K562 (cell line): ENCODE measurements at regions not wholly inside any gene's neighbourhood (a gene's known extent, or its start where the extent isn't known, plus 50 kb on each side); places are given as distances from the start of the nearest gene placed in this dataset.

ENCODE experiments used
- CBX2 ChIP-seq: fragments of 200-600 bp; sonication (generic); IDR thresholded peaks from one replicate; pipeline ENCODE4 v1.6.1; 2012; ENCODE audit warnings: mild to moderate bottlenecking, low read length, inconsistent platforms; ENCODE audit not compliant: insufficient read depth, poor library complexity, severe bottlenecking
- CBX5 ChIP-seq: IDR thresholded peaks from 2 replicates; pipeline ENCODE4 v1.6.1; 2014; ENCODE audit warnings: low read depth, borderline replicate concordance
- DNMT1 ChIP-seq: fragments of 450-650 bp; IDR thresholded peaks from 2 replicates; pipeline ENCODE4 v1.6.1; 2016; ENCODE audit warnings: antibody characterized with exemption, mild to moderate bottlenecking
- GATAD2B ChIP-seq: fragments of 450-650 bp; IDR thresholded peaks from 2 replicates; pipeline ENCODE4 v1.6.1; 2017; ENCODE audit warnings: mild to moderate bottlenecking, borderline replicate concordance
- MCM3 ChIP-seq: fragments of 450-650 bp; IDR thresholded peaks from 2 replicates; pipeline ENCODE4 v1.6.1; 2016
- NR3C1 ChIP-seq: sonication (generic); formaldehyde crosslinking; IDR thresholded peaks from 2 replicates; pipeline ENCODE4 v1.8.1; 2022; ENCODE audit warnings: missing genetic modification reagents
- PHB2 ChIP-seq: fragments of 450-650 bp; IDR thresholded peaks from 2 replicates; pipeline ENCODE4 v1.6.1; 2017; ENCODE audit warnings: low read depth
- RBFOX2 ChIP-seq: fragments of 200-400 bp; formaldehyde crosslinking; IDR thresholded peaks from 2 replicates; pipeline ENCODE4 v1.6.1; 2017; ENCODE audit warnings: low read depth, mild to moderate bottlenecking, low read length, moderate library complexity
- SMARCE1 ChIP-seq: fragments of 450-650 bp; IDR thresholded peaks from 2 replicates; pipeline ENCODE4 v1.7.1; 2016; ENCODE audit warnings: mild to moderate bottlenecking
- SP1 ChIP-seq: sonication (generic); formaldehyde crosslinking; IDR thresholded peaks from 2 replicates; pipeline ENCODE4 v1.8.1; 2022; ENCODE audit warnings: mild to moderate bottlenecking, missing genetic modification reagents
- TCF7L2 ChIP-seq: fragments of 150-350 bp; IDR thresholded peaks from 2 replicates; pipeline ENCODE4 v1.6.1; 2016; ENCODE audit warnings: low read depth, mild to moderate bottlenecking, low read length, moderate library complexity
- XRCC5 ChIP-seq: fragments of 200-400 bp; formaldehyde crosslinking; IDR thresholded peaks from 2 replicates; pipeline ENCODE4 v1.6.1; 2017; ENCODE audit warnings: low read depth, mild to moderate bottlenecking, low read length
- YBX1 ChIP-seq: fragments of 450-650 bp; IDR thresholded peaks from 2 replicates; pipeline ENCODE4 v1.7.1; 2016; ENCODE audit warnings: mild to moderate bottlenecking
- ZC3H8 ChIP-seq: fragments of 450-650 bp; IDR thresholded peaks from 2 replicates; pipeline ENCODE4 v1.6.1; 2017
- ZKSCAN3 ChIP-seq: fragments of 250-450 bp; sonication (Bioruptor Pico); IDR thresholded peaks from 2 replicates; pipeline ENCODE4 v1.4.0; 2020
- ZNF239 ChIP-seq: fragments of 250-450 bp; sonication (Bioruptor Pico); IDR thresholded peaks from 2 replicates; pipeline ENCODE4 v1.4.0; 2020; ENCODE audit warnings: mild to moderate bottlenecking
- ZNF384 ChIP-seq: IDR thresholded peaks from 2 replicates; pipeline ENCODE4 v1.6.1; 2012; ENCODE audit warnings: low read depth, low read length, improper control_type of control experiment
- ZNF695 ChIP-seq: fragments of 450-650 bp; formaldehyde crosslinking; IDR thresholded peaks from 2 replicates; pipeline ENCODE4 v1.4.0; 2020; ENCODE audit warnings: mild to moderate bottlenecking, moderate library complexity
- ZNF75A ChIP-seq: fragments of 450-650 bp; formaldehyde crosslinking; IDR thresholded peaks from 2 replicates; pipeline ENCODE4 v1.4.0; 2020; ENCODE audit warnings: mild to moderate bottlenecking
- TF ChIP-seq, protein P1 (sequence below): IDR thresholded peaks from 3 replicates; pipeline ENCODE4 v1.6.1; 2011; ENCODE audit warnings: borderline replicate concordance, mild to moderate bottlenecking, moderate library complexity; ENCODE audit not compliant: insufficient read length; ENCODE audit errors: extremely low read depth
- TF ChIP-seq, protein P2 (sequence below): fragments of 450-650 bp; formaldehyde crosslinking; IDR thresholded peaks from 2 replicates; pipeline ENCODE4 v1.4.0; 2022; ENCODE audit warnings: missing genetic modification characterization
- TF ChIP-seq, protein P3 (sequence below): fragments of 250-450 bp; sonication (Bioruptor Pico); IDR thresholded peaks from 2 replicates; pipeline ENCODE4 v1.5.0; 2021; ENCODE audit warnings: mild to moderate bottlenecking, borderline replicate concordance
- TF ChIP-seq, protein P4 (sequence below): fragments of 450-650 bp; IDR thresholded peaks from 2 replicates; pipeline ENCODE4 v1.6.1; 2016; ENCODE audit warnings: low read depth, mild to moderate bottlenecking, moderate library complexity

DNA sequence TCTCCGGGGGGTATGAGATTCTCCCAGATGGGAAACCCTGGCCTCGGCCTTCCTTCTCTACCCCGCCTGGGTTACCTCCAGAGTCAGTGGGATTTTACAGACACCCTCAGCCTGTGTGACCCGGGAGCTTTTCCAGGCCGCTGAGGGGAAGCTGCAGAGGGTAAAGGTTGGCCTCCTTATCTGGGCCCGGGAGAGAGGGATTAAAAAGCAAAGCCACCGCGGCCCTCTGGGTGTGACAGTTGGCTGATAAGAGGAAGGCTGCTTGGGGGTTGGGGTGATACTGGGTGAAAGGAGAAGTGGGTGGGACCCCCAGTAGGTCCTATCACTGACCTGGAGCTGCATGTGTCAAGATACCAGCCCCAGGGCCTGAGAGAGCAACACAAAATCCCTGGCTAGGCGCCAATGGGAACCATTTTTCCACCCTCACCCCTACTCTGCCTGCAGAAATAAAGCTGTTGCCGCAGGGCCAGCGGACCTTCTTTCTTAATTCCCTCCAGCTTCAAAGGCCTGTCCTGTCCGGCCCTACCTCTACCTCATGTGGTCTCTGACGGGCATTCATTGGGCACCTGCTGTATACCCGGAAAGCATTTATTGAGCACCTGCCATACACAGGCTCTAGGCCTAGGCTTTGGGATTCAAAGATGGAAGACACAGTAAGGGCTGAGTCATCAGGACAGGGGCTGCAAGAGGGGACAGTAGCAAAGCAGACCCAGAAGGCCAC lies 77.6 kb upstream of the GSE1 start (continued):
- TF ChIP-seq, protein P1, sequence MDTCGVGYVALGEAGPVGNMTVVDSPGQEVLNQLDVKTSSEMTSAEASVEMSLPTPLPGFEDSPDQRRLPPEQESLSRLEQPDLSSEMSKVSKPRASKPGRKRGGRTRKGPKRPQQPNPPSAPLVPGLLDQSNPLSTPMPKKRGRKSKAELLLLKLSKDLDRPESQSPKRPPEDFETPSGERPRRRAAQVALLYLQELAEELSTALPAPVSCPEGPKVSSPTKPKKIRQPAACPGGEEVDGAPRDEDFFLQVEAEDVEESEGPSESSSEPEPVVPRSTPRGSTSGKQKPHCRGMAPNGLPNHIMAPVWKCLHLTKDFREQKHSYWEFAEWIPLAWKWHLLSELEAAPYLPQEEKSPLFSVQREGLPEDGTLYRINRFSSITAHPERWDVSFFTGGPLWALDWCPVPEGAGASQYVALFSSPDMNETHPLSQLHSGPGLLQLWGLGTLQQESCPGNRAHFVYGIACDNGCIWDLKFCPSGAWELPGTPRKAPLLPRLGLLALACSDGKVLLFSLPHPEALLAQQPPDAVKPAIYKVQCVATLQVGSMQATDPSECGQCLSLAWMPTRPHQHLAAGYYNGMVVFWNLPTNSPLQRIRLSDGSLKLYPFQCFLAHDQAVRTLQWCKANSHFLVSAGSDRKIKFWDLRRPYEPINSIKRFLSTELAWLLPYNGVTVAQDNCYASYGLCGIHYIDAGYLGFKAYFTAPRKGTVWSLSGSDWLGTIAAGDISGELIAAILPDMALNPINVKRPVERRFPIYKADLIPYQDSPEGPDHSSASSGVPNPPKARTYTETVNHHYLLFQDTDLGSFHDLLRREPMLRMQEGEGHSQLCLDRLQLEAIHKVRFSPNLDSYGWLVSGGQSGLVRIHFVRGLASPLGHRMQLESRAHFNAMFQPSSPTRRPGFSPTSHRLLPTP, result no peak
- TF ChIP-seq YBX1 (no peak), CBX5 (no peak), ZNF239 (CRISPR knock-in tag) (peak; percentile 61), ZNF384 (no peak; the same call in 1 of the 2 replicates), PHB2 (peak; percentile 98), MCM3 (no peak), RBFOX2 (peak; percentile 47), SP1 (CRISPR knock-in tag) (peak; percentile 37; the same call in 1 of the 2 replicates), ZC3H8 (0 out of 2 replicates have a peak, but pooled peaks have one; percentile 76), ZNF75A (CRISPR knock-in tag) (peak; percentile 66), TCF7L2 (peak; percentile 87), DNMT1 (no peak), CBX2 (no peak), ZNF695 (CRISPR knock-in tag) (no peak), ZKSCAN3 (CRISPR knock-in tag) (peak; percentile 48; the same call in 1 of the 2 replicates), XRCC5 (peak; percentile 59), SMARCE1 (peak; percentile 99), GATAD2B (peak; percentile 99), NR3C1 (CRISPR knock-in tag) (no peak)
- TF ChIP-seq, protein P2, sequence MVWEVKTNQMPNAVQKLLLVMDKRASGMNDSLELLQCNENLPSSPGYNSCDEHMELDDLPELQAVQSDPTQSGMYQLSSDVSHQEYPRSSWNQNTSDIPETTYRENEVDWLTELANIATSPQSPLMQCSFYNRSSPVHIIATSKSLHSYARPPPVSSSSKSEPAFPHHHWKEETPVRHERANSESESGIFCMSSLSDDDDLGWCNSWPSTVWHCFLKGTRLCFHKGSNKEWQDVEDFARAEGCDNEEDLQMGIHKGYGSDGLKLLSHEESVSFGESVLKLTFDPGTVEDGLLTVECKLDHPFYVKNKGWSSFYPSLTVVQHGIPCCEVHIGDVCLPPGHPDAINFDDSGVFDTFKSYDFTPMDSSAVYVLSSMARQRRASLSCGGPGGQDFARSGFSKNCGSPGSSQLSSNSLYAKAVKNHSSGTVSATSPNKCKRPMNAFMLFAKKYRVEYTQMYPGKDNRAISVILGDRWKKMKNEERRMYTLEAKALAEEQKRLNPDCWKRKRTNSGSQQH (CRISPR knock-in tag), result no peak
- TF ChIP-seq, protein P3, sequence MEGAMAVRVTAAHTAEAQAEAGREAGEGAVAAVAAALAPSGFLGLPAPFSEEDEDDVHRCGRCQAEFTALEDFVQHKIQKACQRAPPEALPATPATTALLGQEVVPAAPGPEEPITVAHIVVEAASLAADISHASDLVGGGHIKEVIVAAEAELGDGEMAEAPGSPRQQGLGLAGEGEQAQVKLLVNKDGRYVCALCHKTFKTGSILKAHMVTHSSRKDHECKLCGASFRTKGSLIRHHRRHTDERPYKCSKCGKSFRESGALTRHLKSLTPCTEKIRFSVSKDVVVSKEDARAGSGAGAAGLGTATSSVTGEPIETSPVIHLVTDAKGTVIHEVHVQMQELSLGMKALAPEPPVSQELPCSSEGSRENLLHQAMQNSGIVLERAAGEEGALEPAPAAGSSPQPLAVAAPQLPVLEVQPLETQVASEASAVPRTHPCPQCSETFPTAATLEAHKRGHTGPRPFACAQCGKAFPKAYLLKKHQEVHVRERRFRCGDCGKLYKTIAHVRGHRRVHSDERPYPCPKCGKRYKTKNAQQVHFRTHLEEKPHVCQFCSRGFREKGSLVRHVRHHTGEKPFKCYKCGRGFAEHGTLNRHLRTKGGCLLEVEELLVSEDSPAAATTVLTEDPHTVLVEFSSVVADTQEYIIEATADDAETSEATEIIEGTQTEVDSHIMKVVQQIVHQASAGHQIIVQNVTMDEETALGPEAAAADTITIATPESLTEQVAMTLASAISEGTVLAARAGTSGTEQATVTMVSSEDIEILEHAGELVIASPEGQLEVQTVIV, result 0 out of 2 replicates have a peak, but pooled peaks have one; percentile 36
- TF ChIP-seq, protein P4, sequence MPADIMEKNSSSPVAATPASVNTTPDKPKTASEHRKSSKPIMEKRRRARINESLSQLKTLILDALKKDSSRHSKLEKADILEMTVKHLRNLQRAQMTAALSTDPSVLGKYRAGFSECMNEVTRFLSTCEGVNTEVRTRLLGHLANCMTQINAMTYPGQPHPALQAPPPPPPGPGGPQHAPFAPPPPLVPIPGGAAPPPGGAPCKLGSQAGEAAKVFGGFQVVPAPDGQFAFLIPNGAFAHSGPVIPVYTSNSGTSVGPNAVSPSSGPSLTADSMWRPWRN, result peak; percentile 95
